ENCODE measurements at regions not wholly inside any gene's neighbourhood (a gene's known extent, or its start where the extent isn't known, plus 50 kb on each side); places are given as distances from the start of the nearest gene placed in this dataset.

- CTCF ChIA-PET: no interaction called here
- POLR2A ChIA-PET: no interaction called here
- DNase-seq (ENCODE audit: low read depth, low spot score): no peak
Measured at GRCh38 chr2:180621941-180622918, 358.2 kb upstream of the UBE2E3 start.

GRCh38 chr2:180621366-180621765, 359.0 kb upstream of the UBE2E3 start:
- no peaks in the 10 kb centered on the region for H3K9me3 ChIP-seq (ENCODE audit: control insufficient read depth, insufficient read depth, low read length)
- H3K27ac ChIP-seq (ENCODE audit: low read depth, low read length): no peak overlapping the region
- H3K4me3 ChIP-seq (ENCODE audit: low read depth, low read length): no peak overlapping the region
- POLR2A ChIA-PET: no interaction called here
- no peaks in the 10 kb centered on the region for H3K27me3 ChIP-seq (ENCODE audit: control insufficient read depth, insufficient read depth, low read length)
- no peak for TF ChIP-seq CTCF (IDR thresholded peaks at IDR 0.05; ENCODE audit: low read depth, low read length)
- DNase-seq (ENCODE audit: low read depth, low spot score): no peak
- CTCF ChIA-PET: no interaction called here

More at GRCh38 chr2:180621941-180622918, 358.2 kb upstream of the UBE2E3 start:
- Histone ChIP-seq H3K27me3 (ENCODE audit: control insufficient read depth, insufficient read depth, low read length) (no peaks in the 10 kb centered on the region), H3K9me3 (ENCODE audit: control insufficient read depth, insufficient read depth, low read length) (no peaks in the 10 kb centered on the region), H3K4me3 (ENCODE audit: low read depth, low read length) (no peak overlapping the region), H3K27ac (ENCODE audit: low read depth, low read length) (no peak overlapping the region)
- TF ChIP-seq CTCF (IDR thresholded peaks at IDR 0.05; ENCODE audit: low read depth, low read length): no peak

GRCh38 chr2:180618570-180618969, 361.8 kb upstream of the UBE2E3 start:
- H3K9me3 ChIP-seq (ENCODE audit: control insufficient read depth, insufficient read depth, low read length): no peaks in the 10 kb centered on the region
- H3K27ac ChIP-seq (ENCODE audit: low read depth, low read length): no peak overlapping the region
- no peak for DNase-seq (ENCODE audit: low read depth, low spot score)
- H3K4me3 ChIP-seq (ENCODE audit: low read depth, low read length): no peak overlapping the region
- TF ChIP-seq CTCF (IDR thresholded peaks at IDR 0.05; ENCODE audit: low read depth, low read length): no peak
- ChIA-PET CTCF (no interaction called here), POLR2A (no interaction called here)
- no peaks in the 10 kb centered on the region for H3K27me3 ChIP-seq (ENCODE audit: control insufficient read depth, insufficient read depth, low read length)

GRCh38 chr2:180614776-180615175, 365.6 kb upstream of the UBE2E3 start:
- Histone ChIP-seq H3K27ac (ENCODE audit: low read depth, low read length) (no peak overlapping the region), H3K27me3 (ENCODE audit: control insufficient read depth, insufficient read depth, low read length) (no peaks in the 10 kb centered on the region), H3K4me3 (ENCODE audit: low read depth, low read length) (no peak overlapping the region), H3K9me3 (ENCODE audit: control insufficient read depth, insufficient read depth, low read length) (no peaks in the 10 kb centered on the region)
- TF ChIP-seq CTCF (IDR thresholded peaks at IDR 0.05; ENCODE audit: low read depth, low read length): no peak
- CTCF ChIA-PET: no interaction called here
- DNase-seq (ENCODE audit: low read depth, low spot score): no peak
- POLR2A ChIA-PET: no interaction called here

DNA sequence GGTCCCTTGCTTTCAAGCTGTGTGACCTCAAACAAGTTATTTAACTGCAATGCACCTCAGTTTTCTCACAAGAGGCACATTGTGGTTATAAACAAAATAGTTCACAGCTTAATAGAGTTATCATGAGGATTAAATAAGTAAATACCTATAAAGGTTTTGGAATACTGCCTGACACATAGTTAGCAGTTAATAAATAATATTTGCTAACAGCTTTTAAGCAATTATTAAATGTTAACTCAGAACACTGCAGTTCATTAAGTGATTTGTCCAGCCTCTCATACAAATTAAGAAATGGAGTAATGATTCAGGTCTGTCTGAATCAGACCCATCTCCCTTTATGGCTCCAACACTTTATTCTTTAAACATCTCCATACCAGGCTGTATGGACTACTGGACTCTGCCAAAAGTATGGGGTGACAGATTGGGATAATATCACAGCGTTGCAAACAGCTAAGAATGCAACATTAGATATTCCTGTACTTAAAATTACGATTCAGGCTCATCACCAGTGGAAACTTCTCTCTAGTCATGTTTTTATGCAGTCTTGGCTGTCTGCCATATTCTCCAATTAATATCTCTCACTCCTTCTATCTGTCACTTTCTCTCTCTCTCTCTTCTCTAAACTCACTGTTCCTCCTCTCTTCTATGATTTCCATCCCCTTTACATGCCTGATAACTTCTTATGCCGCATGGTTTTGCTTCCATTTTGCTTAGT, 370.6 kb upstream of the UBE2E3 start:
- no peaks in the 10 kb centered on the region for H3K9me3 ChIP-seq (ENCODE audit: control insufficient read depth, insufficient read depth, low read length)
- no peak overlapping the region for H3K4me3 ChIP-seq (ENCODE audit: low read depth, low read length)
- CTCF ChIA-PET: no interaction called here
- POLR2A ChIA-PET: no interaction called here
- DNase-seq (ENCODE audit: low read depth, low spot score): no peak
- H3K27ac ChIP-seq (ENCODE audit: low read depth, low read length): no peak overlapping the region
- no peak for TF ChIP-seq CTCF (IDR thresholded peaks at IDR 0.05; ENCODE audit: low read depth, low read length)
- H3K27me3 ChIP-seq (ENCODE audit: control insufficient read depth, insufficient read depth, low read length): no peaks in the 10 kb centered on the region
